ENCODE measurements at regions not wholly inside any gene's neighbourhood (a gene's known extent, or its start where the extent isn't known, plus 50 kb on each side); places are given as distances from the start of the nearest gene placed in this dataset.
A peak's percentile ranks its signal among the peaks of the same experiment; 100 is the strongest.

DNA sequence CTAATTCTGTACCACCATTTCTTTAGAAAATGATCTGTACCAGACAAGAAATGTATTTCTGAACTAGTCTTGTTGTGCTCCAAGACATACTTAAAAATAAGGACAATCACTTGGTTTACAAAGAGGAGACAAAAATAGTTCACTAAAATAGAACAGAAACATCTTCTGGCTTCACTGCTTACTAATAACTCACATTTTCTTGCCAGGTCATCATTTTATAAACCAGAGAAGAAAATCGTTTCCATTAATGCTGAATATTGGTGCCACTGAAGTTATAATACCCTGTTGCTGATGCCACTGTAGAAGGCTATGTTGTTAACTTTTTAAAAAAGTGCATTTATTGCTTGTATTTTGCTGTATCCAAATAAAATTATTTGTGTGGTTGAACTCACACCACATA, 94.8 kb upstream of the ZNF236 start:
- Histone ChIP-seq H3K27me3 (no peaks in the 10 kb centered on the region), H3K4me1 (no peaks in the 10 kb centered on the region), H3K4me3 (no peak overlapping the region), H3K9me3 (no peaks in the 10 kb centered on the region), H3K36me3 (no peaks in the 10 kb centered on the region), H3K27ac (no peak overlapping the region)
- no peak for TF ChIP-seq POLR2A (IDR thresholded peaks at IDR 0.05)
- TF ChIP-seq, protein P1, sequence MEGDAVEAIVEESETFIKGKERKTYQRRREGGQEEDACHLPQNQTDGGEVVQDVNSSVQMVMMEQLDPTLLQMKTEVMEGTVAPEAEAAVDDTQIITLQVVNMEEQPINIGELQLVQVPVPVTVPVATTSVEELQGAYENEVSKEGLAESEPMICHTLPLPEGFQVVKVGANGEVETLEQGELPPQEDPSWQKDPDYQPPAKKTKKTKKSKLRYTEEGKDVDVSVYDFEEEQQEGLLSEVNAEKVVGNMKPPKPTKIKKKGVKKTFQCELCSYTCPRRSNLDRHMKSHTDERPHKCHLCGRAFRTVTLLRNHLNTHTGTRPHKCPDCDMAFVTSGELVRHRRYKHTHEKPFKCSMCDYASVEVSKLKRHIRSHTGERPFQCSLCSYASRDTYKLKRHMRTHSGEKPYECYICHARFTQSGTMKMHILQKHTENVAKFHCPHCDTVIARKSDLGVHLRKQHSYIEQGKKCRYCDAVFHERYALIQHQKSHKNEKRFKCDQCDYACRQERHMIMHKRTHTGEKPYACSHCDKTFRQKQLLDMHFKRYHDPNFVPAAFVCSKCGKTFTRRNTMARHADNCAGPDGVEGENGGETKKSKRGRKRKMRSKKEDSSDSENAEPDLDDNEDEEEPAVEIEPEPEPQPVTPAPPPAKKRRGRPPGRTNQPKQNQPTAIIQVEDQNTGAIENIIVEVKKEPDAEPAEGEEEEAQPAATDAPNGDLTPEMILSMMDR (IDR thresholded peaks at IDR 0.05) = no peak
- no peak for DNase-seq

DNA sequence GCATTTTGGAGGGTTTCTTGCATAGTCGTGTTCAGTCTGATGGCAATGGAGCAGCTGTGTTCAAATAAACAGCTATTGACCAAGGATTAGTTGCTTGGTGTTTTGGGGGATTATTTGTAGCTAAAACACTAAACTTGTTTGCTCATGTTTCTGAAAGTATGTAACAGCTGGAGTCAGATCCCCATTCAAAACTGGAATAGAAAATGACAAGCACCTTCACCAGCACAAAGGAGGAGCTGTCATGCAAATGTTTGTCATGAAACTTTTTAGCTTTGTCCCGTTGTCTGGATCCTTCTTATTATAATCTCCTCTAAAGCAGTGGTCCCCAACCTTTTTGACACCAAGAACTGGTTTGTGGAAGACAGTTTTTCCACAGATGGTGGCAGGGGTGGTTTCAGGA, 96.9 kb upstream of the ZNF236 start:
- Histone ChIP-seq H3K27me3 (no peaks in the 10 kb centered on the region), H3K9me3 (no peaks in the 10 kb centered on the region), H3K4me3 (no peak overlapping the region), H3K27ac (no peak overlapping the region), H3K36me3 (no peaks in the 10 kb centered on the region), H3K4me1 (no peaks in the 10 kb centered on the region)
- no peak for TF ChIP-seq POLR2A (IDR thresholded peaks at IDR 0.05)
- TF ChIP-seq, protein P1 (IDR thresholded peaks at IDR 0.05) = no peak
- DNase-seq = no peak

DNA sequence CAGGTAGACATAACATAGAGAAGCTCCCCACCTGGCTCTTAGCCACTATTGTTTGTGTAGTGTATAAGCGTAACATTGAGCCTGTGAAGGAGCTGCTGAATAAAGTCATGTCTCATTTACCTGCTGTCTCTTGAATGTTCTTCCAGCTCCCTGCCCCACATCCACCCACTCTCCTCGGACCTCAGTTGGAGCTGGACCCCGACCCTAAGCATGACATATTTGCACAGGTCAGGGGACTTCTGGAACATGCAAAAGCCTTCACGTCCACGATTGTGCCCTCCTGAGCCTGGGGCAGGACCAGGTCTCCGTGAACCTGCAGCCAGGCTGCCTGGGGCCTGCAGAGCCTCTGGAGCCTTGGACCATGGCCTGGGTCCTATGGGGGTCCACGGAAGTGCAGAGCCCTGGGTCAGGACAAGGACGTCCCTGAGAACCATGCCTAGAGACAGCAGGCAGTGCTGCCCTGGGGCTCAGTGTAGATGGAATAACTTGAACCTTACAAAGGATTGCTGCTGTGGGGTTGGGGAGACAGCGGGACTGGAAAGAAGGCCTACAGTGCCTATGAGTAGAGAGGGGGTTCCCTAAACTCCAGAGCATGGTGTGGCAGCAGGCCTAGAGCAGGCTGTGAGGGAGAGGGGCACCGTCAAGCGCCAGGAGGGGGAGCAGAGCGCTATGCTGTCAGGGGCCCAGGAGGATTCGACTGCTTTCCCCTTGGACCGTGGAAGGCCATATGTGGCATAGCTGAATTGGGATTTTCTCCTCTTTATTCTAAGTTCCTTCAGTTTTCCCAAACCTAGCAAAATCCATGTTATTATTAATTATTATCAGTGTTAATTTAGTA, 99.9 kb upstream of the ZNF236 start:
- no peak for DNase-seq
- H3K4me3 ChIP-seq = no peak overlapping the region
- H3K9me3 ChIP-seq = no peaks in the 10 kb centered on the region
- no peaks in the 10 kb centered on the region for H3K36me3 ChIP-seq
- no peak overlapping the region for H3K27ac ChIP-seq
- no peaks in the 10 kb centered on the region for H3K27me3 ChIP-seq
- no peaks in the 10 kb centered on the region for H3K4me1 ChIP-seq
- TF ChIP-seq, protein P1 (IDR thresholded peaks at IDR 0.05) = no peak
- no peak for TF ChIP-seq POLR2A (IDR thresholded peaks at IDR 0.05)

DNA sequence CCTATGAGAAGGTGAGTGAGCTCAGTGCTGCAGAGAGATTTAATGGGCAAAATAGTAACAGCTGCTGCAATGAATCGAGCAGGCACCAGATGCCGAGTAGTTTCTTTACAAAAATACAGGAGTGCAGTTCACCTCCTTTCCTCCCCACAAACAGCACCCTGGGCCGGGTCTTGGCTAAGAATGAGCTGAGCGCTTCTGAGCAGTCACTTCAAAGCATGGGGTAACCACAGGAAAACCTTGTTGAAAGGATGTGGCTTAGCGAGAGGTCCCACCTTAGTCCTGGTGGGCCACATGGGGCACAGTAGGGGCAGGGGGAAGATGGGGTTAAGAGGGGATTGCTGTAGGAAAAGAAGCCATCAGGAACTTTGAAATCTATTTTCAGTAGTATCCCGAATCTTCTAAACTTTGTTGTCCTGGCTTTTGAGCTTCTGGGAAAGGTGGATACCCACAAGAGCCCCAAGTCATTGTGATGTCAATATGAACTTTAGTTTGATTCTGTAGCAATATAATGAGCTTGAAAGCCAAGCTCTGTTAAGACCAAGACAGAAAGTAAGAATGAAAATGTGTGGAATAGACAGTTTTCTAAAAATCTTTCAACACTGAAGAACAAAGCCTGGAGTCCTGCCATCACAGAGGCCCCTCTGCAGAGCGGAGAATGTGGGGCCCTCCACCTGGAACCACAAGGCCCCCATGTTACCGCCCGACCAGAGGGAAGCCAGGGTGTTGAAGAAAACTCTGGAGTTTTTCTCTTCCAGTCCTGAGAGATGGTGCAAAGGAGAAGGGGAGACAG, 101.0 kb upstream of the ZNF236 start:
- TF ChIP-seq, protein P1 (IDR thresholded peaks at IDR 0.05) = no peak
- no peak for TF ChIP-seq POLR2A (IDR thresholded peaks at IDR 0.05)
- no peaks in the 10 kb centered on the region for H3K4me1 ChIP-seq
- no peaks in the 10 kb centered on the region for H3K27me3 ChIP-seq
- no peak overlapping the region for H3K27ac ChIP-seq
- no peak overlapping the region for H3K4me3 ChIP-seq
- no peaks in the 10 kb centered on the region for H3K36me3 ChIP-seq
- peak in 2 of 3 donors; percentile 22 to 64 for DNase-seq
- no peaks in the 10 kb centered on the region for H3K9me3 ChIP-seq

DNA sequence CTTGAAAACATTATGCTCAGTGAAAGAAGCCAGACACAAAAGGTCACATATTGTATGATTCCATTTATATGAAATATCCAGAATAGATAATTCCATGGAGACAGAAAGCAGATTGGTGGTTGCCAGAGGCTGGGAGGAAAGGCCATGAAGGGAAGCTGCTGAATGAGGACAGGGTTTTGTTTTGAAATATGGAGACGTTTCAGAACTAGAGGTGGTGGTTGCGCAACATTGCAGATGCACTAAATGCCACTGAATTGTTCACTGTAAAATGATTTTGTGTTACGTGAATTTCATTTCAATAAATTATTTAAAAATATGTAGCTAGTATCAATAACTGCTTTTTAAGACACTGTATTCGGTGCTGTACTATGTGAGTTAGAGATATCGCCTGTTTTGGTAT, 101.7 kb upstream of the ZNF236 start:
- TF ChIP-seq POLR2A (IDR thresholded peaks at IDR 0.05) = no peak
- Histone ChIP-seq H3K36me3 (no peaks in the 10 kb centered on the region), H3K4me3 (no peak overlapping the region), H3K9me3 (no peaks in the 10 kb centered on the region), H3K27me3 (no peaks in the 10 kb centered on the region), H3K4me1 (no peaks in the 10 kb centered on the region), H3K27ac (no peak overlapping the region)
- no peak for DNase-seq

DNA sequence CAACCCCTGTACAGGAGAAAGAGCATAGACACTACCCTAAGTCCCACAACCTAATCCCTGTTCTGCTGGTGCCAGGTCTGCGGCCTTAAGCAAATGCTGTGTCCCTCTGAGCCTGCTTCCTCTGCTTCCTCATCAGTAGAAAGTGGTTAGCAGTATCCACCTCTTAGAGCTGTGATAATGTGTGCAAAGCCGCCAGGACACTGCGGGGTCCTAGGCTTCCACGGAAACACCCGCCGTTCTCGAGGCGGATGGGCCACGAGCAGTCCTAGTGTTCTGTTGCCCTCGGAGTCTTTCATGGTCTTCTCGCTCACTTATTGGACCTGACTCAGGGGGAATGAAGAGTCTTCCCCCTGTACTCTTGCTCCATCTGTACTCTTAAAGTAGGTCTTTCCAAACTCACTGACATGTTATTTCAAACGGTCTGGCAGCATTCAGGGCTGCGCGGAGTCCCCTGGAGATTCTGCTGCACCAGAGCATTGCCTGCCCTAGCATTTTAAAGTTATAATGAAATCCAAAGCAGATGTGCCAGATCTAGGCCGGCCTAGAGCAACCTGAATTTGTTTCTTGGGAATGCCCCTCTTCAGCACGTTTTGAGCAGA, 107.2 kb upstream of the ZNF236 start:
- H3K27ac ChIP-seq = no peak overlapping the region
- H3K4me1 ChIP-seq = no peaks in the 10 kb centered on the region
- TF ChIP-seq, protein P1 (IDR thresholded peaks at IDR 0.05) = no peak
- no peak for TF ChIP-seq POLR2A (IDR thresholded peaks at IDR 0.05)
- no peaks in the 10 kb centered on the region for H3K9me3 ChIP-seq
- DNase-seq = no peak
- no peak overlapping the region for H3K4me3 ChIP-seq
- no peaks in the 10 kb centered on the region for H3K27me3 ChIP-seq
- no peaks in the 10 kb centered on the region for H3K36me3 ChIP-seq

Data from Peyer's patch (tissue), 4 donors.